MG63 (cell line): ENCODE measurements at regions not wholly inside any gene's neighbourhood (a gene's known extent, or its start where the extent isn't known, plus 50 kb on each side); places are given as distances from the start of the nearest gene placed in this dataset.

ENCODE experiments used
- DNase-seq: peaks from one replicate; pipeline ENCODE4 v3.0.0-alpha.2; 2020
- H3K27me3 ChIP-seq: fragments of 250-450 bp; sonication (Bioruptor Pico); 2 replicates; pipeline ENCODE4 v1.5.1; 2020; ENCODE audit warnings: mild to moderate bottlenecking, moderate library complexity
- H3K36me3 ChIP-seq: fragments of 250-450 bp; sonication (Bioruptor Pico); 2 replicates; pipeline ENCODE4 v1.5.1; 2020; ENCODE audit warnings: mild to moderate bottlenecking, moderate library complexity
- H3K4me3 ChIP-seq: fragments of 250-450 bp; sonication (Bioruptor Pico); 2 replicates; pipeline ENCODE4 v1.5.1; 2020; ENCODE audit warnings: mild to moderate bottlenecking, moderate library complexity
- H3K9me3 ChIP-seq: fragments of 250-450 bp; sonication (Bioruptor Pico); 2 replicates; pipeline ENCODE4 v1.5.1; 2020; ENCODE audit warnings: mild to moderate bottlenecking, moderate library complexity

DNA sequence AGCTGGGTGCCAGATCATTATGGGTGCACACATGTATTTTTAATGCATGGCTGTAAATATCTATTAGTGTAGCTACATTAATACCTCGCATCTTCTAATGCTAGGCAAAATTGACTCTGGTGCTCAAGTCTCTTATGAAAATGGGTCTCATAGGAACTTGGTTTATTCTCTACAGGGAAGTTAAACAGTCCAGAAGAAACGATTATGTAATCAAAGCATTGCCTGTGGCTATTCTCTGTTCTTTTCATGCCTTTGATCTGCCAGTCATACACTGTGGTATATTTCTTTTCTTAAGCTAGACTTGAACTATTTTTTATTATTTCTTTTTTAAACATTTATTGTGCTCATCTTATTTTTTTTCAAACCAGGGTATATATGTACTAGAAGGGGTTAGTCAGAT is 1015.0 kb downstream of the SLITRK1 start:
- no peak for DNase-seq
- Histone ChIP-seq H3K27me3 (no peaks in the 10 kb centered on the region), H3K4me3 (no peak overlapping the region), H3K9me3 (no peaks in the 10 kb centered on the region), H3K36me3 (no peaks in the 10 kb centered on the region)

DNA sequence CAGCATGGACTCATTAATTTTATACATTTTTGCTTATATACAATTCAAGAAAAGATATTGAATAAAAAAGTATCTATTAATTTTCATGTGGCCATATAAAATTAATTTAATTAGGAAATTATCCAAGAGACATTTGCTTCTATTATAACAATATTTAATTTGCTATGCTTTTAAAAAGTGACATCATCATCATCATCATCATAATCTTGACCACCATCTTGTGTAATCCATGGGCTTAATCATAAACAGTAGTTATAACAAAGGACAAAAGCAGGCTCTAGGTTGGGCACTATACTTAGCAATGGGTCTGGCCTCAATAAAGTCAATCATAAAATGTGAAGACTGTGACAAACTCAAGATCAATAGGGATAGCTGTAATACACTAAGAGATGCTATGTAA is 1031.6 kb downstream of the SLITRK1 start:
- H3K27me3 ChIP-seq: no peaks in the 10 kb centered on the region
- no peak overlapping the region for H3K4me3 ChIP-seq
- H3K36me3 ChIP-seq: no peaks in the 10 kb centered on the region
- DNase-seq: no peak
- 0 out of 2 replicates have a peak, but pooled peaks cover 2% of the 10 kb centered on the region for H3K9me3 ChIP-seq

DNA sequence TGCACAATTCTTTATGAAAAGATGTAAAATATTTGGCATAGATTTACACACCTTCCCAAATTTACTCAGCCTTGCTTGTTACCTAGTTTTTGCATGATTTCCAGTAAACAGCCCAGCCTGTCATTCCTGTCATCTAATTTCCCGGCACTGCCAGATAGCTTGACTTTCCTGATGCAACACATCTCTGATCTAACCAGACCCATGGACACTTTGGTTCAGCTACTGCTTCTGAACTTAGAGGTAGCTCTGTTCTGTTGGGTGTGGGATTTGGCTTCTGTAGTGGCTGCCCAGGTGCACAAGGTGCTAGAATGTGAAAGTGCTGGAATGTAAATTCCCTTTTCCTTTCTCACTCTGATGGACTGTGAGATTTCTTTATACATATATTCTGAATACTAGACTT is 1033.5 kb downstream of the SLITRK1 start:
- Histone ChIP-seq H3K27me3 (no peaks in the 10 kb centered on the region), H3K4me3 (no peak overlapping the region), H3K36me3 (no peaks in the 10 kb centered on the region), H3K9me3 (0 out of 2 replicates have a peak, but pooled peaks cover 2% of the 10 kb centered on the region)
- no peak for DNase-seq

- Histone ChIP-seq H3K4me3 (no peak overlapping the region), H3K27me3 (no peaks in the 10 kb centered on the region), H3K9me3 (0 out of 2 replicates have a peak, but pooled peaks cover 2% of the 10 kb centered on the region), H3K36me3 (no peaks in the 10 kb centered on the region)
- no peak for DNase-seq
Measured at GRCh38 chr13:82847595-82847994, 1034.7 kb downstream of the SLITRK1 start.

- H3K36me3 ChIP-seq: no peaks in the 10 kb centered on the region
- no peak for DNase-seq
- no peaks in the 10 kb centered on the region for H3K9me3 ChIP-seq
- no peak overlapping the region for H3K4me3 ChIP-seq
- no peaks in the 10 kb centered on the region for H3K27me3 ChIP-seq
Measured at GRCh38 chr13:82833923-82834322, 1048.4 kb downstream of the SLITRK1 start.

DNA sequence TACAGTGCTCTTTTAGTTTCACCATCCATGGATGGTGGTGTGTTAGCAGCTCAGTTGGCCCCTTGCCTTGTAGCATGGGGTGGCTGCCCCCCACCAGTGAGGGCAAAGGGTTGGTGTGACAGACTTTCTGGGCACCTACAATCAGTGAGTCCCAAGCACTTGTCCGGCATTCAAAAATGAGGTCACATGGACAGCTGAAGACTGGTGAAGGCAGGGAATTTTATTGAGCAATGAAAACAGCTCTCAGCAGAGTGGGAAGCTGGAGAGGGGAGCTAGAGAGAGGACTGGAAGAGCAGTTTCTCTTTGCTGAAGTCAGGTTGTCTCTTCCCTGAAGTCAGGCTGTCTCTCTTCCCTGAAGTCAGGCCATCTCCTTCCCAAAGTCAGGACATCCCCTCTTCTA is 1053.2 kb downstream of the SLITRK1 start:
- no peaks in the 10 kb centered on the region for H3K27me3 ChIP-seq
- no peak for DNase-seq
- H3K36me3 ChIP-seq: no peaks in the 10 kb centered on the region
- no peaks in the 10 kb centered on the region for H3K9me3 ChIP-seq
- H3K4me3 ChIP-seq: no peak overlapping the region

DNA sequence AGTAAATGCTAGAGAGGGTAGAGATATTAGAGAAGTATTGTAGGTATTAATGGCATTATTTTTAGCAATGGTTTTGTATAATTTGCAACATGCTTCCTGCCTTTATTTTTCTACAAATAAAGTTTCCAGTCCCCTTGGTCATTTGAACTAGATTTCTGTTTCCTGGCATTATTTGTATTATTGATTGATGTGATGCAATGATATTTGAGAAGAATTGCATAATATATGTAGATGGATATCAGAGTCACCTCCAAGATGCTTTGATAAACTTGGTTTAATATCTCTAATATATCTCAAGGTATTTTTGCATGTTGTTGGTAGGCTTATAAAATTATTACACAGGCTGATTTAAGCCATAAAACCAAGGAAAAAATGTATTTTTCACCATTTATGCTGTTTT is 1054.5 kb downstream of the SLITRK1 start:
- H3K9me3 ChIP-seq: no peaks in the 10 kb centered on the region
- no peaks in the 10 kb centered on the region for H3K27me3 ChIP-seq
- H3K36me3 ChIP-seq: no peaks in the 10 kb centered on the region
- DNase-seq: no peak
- no peak overlapping the region for H3K4me3 ChIP-seq

- DNase-seq: no peak
- Histone ChIP-seq H3K4me3 (no peak overlapping the region), H3K36me3 (no peaks in the 10 kb centered on the region), H3K9me3 (no peaks in the 10 kb centered on the region), H3K27me3 (no peaks in the 10 kb centered on the region)
Measured at GRCh38 chr13:82822935-82823334, 1059.3 kb downstream of the SLITRK1 start.

DNA sequence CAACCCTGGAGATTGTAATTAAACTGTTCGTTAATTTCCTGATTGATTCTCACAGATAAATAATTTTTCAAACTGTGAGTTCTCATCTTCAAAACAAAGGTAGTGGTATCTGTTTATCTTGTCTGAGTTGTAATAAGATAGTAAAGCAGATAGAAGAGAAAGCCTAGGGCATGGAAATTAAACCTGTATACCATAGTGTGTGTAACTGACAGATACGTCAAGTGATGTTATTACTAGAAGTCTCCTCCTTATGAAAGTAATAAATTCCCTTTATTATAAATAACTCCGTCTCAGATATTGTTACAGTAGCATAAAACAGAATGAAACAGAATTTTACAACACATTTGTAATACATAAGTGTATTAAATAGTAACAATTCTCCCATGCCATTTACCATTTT is 1065.1 kb downstream of the SLITRK1 start:
- DNase-seq: no peak
- Histone ChIP-seq H3K36me3 (no peaks in the 10 kb centered on the region), H3K9me3 (no peaks in the 10 kb centered on the region), H3K4me3 (no peak overlapping the region), H3K27me3 (no peaks in the 10 kb centered on the region)

DNA sequence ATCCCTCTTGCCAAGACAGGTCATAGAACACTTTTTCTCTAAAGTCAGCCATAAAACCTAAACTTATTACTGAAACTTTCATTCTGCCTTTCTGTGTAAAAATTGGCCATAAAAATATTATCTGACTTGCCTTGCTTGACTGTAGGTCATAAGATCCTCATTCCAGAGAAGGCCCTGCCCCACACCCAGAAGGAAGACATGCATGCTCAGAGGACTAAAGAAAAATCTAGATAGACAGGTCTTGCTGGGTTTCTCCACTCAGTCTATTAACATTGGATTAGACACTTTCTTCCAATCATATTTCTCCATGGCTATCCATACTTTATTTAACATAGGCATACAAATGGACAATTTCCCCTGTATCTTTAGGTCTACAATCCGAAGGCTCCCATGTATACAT is 1066.5 kb downstream of the SLITRK1 start:
- Histone ChIP-seq H3K27me3 (no peaks in the 10 kb centered on the region), H3K9me3 (no peaks in the 10 kb centered on the region), H3K4me3 (no peak overlapping the region), H3K36me3 (no peaks in the 10 kb centered on the region)
- DNase-seq: no peak

- 0 out of 2 replicates have a peak, but pooled peaks cover 2% of the 10 kb centered on the region for H3K9me3 ChIP-seq
- H3K4me3 ChIP-seq: no peak overlapping the region
- H3K27me3 ChIP-seq: no peaks in the 10 kb centered on the region
- H3K36me3 ChIP-seq: no peaks in the 10 kb centered on the region
- no peak for DNase-seq
Measured at GRCh38 chr13:82803341-82803740, 1078.9 kb downstream of the SLITRK1 start.

GRCh38 chr13:82802528-82802927 is 1079.7 kb downstream of the SLITRK1 start:
- H3K27me3 ChIP-seq: no peaks in the 10 kb centered on the region

DNA sequence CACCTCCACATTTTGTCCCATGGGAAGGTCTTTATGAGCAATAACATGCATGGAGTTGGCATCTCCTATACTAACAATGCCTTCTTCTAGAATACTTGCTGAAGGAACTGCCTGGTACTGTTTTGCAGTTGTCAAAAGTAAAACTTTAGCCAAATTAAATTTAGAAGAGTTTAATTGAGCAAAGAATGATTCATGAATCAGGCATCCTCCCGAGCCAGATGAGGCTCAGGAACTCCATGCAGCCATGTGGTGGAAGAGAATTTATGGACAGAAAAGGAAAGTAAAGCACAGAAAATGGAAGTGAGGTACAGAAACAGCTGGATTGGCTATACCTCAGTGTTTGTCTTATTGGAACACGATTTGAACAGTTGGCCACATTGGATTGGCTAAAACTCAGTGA is 1081.9 kb downstream of the SLITRK1 start:
- Histone ChIP-seq H3K27me3 (no peaks in the 10 kb centered on the region), H3K9me3 (no peaks in the 10 kb centered on the region), H3K4me3 (no peak overlapping the region), H3K36me3 (no peaks in the 10 kb centered on the region)
- no peak for DNase-seq

More at GRCh38 chr13:82802528-82802927, 1079.7 kb downstream of the SLITRK1 start:
- Histone ChIP-seq H3K4me3 (no peak overlapping the region), H3K9me3 (0 out of 2 replicates have a peak, but pooled peaks cover 2% of the 10 kb centered on the region), H3K36me3 (no peaks in the 10 kb centered on the region)
- DNase-seq: no peak

- Histone ChIP-seq H3K27me3 (no peaks in the 10 kb centered on the region), H3K4me3 (no peak overlapping the region), H3K9me3 (no peaks in the 10 kb centered on the region), H3K36me3 (no peaks in the 10 kb centered on the region)
- no peak for DNase-seq
Measured at GRCh38 chr13:82797876-82798275, 1084.4 kb downstream of the SLITRK1 start.

DNA sequence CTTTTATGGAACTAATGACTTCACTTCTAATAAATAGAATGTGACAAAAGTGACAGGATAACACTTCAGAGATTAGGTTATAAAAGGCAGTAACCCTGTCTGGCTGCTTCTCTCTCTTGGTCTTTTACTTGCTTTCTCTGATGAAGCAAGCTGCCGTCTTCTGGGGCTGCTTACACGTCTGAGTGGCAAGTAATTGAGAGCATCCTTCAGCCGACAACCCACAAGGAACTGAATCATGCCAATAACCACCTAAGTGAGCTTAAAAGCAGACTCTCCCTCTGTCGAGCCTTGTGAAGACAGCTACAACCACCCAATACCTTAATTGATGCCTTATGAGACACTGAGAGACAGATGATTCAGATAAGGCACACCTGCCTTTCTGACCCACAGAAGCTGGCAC is 1091.2 kb downstream of the SLITRK1 start:
- H3K4me3 ChIP-seq: no peak overlapping the region
- no peak for DNase-seq
- no peaks in the 10 kb centered on the region for H3K36me3 ChIP-seq
- no peaks in the 10 kb centered on the region for H3K27me3 ChIP-seq
- H3K9me3 ChIP-seq: no peaks in the 10 kb centered on the region

- Histone ChIP-seq H3K27me3 (no peaks in the 10 kb centered on the region), H3K9me3 (no peaks in the 10 kb centered on the region), H3K36me3 (no peaks in the 10 kb centered on the region), H3K4me3 (no peak overlapping the region)
- DNase-seq: no peak
Measured at GRCh38 chr13:82772816-82773215, 1109.5 kb downstream of the SLITRK1 start.

GRCh38 chr13:82766732-82767321 is 1115.4 kb downstream of the SLITRK1 start:
- Histone ChIP-seq H3K36me3 (no peaks in the 10 kb centered on the region), H3K27me3 (no peaks in the 10 kb centered on the region), H3K4me3 (no peak overlapping the region), H3K9me3 (no peaks in the 10 kb centered on the region)
- DNase-seq: no peak

- DNase-seq: no peak
- no peaks in the 10 kb centered on the region for H3K36me3 ChIP-seq
- no peaks in the 10 kb centered on the region for H3K27me3 ChIP-seq
- H3K4me3 ChIP-seq: no peak overlapping the region
- peaks cover 7% of the 10 kb centered on the region; the same call in 1 of the 2 replicates for H3K9me3 ChIP-seq
Measured at GRCh38 chr13:82758044-82758443, 1124.2 kb downstream of the SLITRK1 start.

DNA sequence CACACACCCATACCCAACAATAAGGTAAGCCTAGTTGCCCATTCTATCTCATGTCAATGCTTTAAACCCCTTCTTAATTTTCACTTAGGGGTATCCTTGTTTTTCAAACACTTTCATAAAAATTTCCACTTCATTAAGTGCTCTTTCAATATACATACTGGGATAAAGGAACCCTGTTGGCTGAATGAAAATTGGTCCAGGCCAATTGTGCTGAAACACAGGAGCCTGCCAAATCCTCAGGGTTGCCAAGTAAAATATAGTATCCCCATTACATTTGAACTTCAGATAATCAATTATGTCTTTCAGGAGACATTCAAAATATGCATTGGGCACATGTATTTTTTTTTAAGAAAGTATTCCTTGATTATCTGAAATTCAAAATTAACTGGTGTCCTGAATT is 1131.1 kb downstream of the SLITRK1 start:
- H3K9me3 ChIP-seq: no peaks in the 10 kb centered on the region
- no peaks in the 10 kb centered on the region for H3K36me3 ChIP-seq
- DNase-seq: no peak
- no peaks in the 10 kb centered on the region for H3K27me3 ChIP-seq
- no peak overlapping the region for H3K4me3 ChIP-seq
